PC-3 (cell line): ENCODE measurements at regions not wholly inside any gene's neighbourhood (a gene's known extent, or its start where the extent isn't known, plus 50 kb on each side); places are given as distances from the start of the nearest gene placed in this dataset.

ENCODE experiments used
- ATAC-seq: fragments of 200-7000 bp; cut with Tn5 transposase; 2 replicates; pipeline ENCODE4 v1.9.1; 2020; ENCODE audit warnings: mild to moderate bottlenecking, moderate library complexity
- BruUV-seq: library from RNA; stranded (reverse); fragments of 400-500 nt; replicated peaks from 2 replicates; lab custom pipeline; 2021; lab: Mats Ljungman, UMichigan
- CTCF ChIA-PET: fragments of 300-600 bp; sonication (Branson Sonifier 250); formaldehyde crosslinking; loops from one replicate; lab custom pipeline; 2022; ENCODE audit warnings: antibody characterized with exemption; lab: Charles Lee
- POLR2A ChIA-PET: fragments of 300-600 bp; sonication (Branson Sonifier 250); formaldehyde crosslinking; loops from one replicate; lab custom pipeline; 2022; ENCODE audit warnings: antibody characterized with exemption; ENCODE audit not compliant: unreplicated experiment; lab: Charles Lee
- DNase-seq: peaks from one replicate; pipeline ENCODE4 v3.0.0-alpha.2; 2015
- H2AFZ ChIP-seq: fragments of 300-600 bp; sonication (generic); 2 replicates; pipeline ENCODE4 v1.6.0; 2016; ENCODE audit warnings: antibody characterized with exemption, low read length
- H3F3A ChIP-seq: fragments of 300-600 bp; sonication (generic); one replicate; pipeline ENCODE4 v1.6.0; 2017; ENCODE audit warnings: antibody characterized with exemption, low read length, control low read depth, mild to moderate bottlenecking; ENCODE audit not compliant: unreplicated experiment
- H3K27ac ChIP-seq: fragments of 300-600 bp; sonication (generic); 2 replicates; pipeline ENCODE4 v1.5.1; 2016; ENCODE audit warnings: mild to moderate bottlenecking, low read length
- H3K27me3 ChIP-seq: fragments of 300-600 bp; sonication (generic); 2 replicates; pipeline ENCODE4 v1.6.1; 2016; ENCODE audit warnings: low read length, mixed read lengths
- H3K36me3 ChIP-seq: fragments of 300-600 bp; sonication (generic); 2 replicates; pipeline ENCODE4 v1.6.1; 2016; ENCODE audit warnings: low read depth, mixed run types, low read length, mixed read lengths
- H3K4me1 ChIP-seq: fragments of 300-600 bp; sonication (generic); 2 replicates; pipeline ENCODE4 v1.5.1; 2016; ENCODE audit warnings: low read length; ENCODE audit not compliant: insufficient read depth
- H3K4me2 ChIP-seq: fragments of 300-600 bp; sonication (generic); 2 replicates; pipeline ENCODE4 v1.6.0; 2016; ENCODE audit warnings: low read length
- H3K4me3 ChIP-seq: fragments of 300-600 bp; sonication (generic); 2 replicates; pipeline ENCODE4 v1.5.1; 2016; ENCODE audit warnings: mild to moderate bottlenecking, low read length, mixed read lengths
- H3K79me2 ChIP-seq: fragments of 300-600 bp; sonication (generic); 2 replicates; pipeline ENCODE4 v1.6.1; 2017; ENCODE audit warnings: low read length, mixed read lengths
- H3K9ac ChIP-seq: fragments of 300-600 bp; sonication (generic); 2 replicates; pipeline ENCODE4 v1.6.0; 2016; ENCODE audit warnings: mild to moderate bottlenecking, low read length
- H3K9me2 ChIP-seq: fragments of 300-600 bp; sonication (generic); replicated peaks from 2 replicates; pipeline ENCODE4 v1.6.1; 2016; ENCODE audit warnings: mixed run types, low read length, mixed read lengths
- H3K9me3 ChIP-seq: fragments of 300-600 bp; sonication (generic); 2 replicates; pipeline ENCODE4 v1.6.1; 2016; ENCODE audit warnings: low read length, mixed read lengths
- H4K20me1 ChIP-seq: fragments of 300-600 bp; sonication (generic); 2 replicates; pipeline ENCODE4 v1.6.1; 2016; ENCODE audit warnings: low read length, mixed read lengths
- CTCF ChIP-seq: fragments of 300-600 bp; sonication (generic); conservative IDR thresholded peaks from 2 replicates; pipeline ENCODE4 v1.5.1; 2017; ENCODE audit warnings: antibody characterized with exemption, low read depth, mild to moderate bottlenecking, low read length
- EZH2 ChIP-seq: fragments of 300-600 bp; sonication (generic); IDR thresholded peaks from one replicate; pipeline ENCODE4 v1.6.1; 2017; ENCODE audit warnings: antibody characterized with exemption, mild to moderate bottlenecking, low read length; ENCODE audit not compliant: unreplicated experiment
- EZH2phosphoT487 ChIP-seq: fragments of 300-600 bp; sonication (generic); IDR thresholded peaks from 2 replicates; pipeline ENCODE4 v1.6.1; 2018; ENCODE audit warnings: mild to moderate bottlenecking, antibody characterized with exemption, low read length, borderline replicate concordance
- intact Hi-C: fragments of 100-400 bp; cut with micrococcal nuclease; formaldehyde crosslinking; loops from 2 replicates; pipeline ENCODE4 v1.9.0; 2023

GRCh38 chr2:106614511-106615291 is 127.5 kb downstream of the CD8B2 start:
- ChIA-PET CTCF (no interaction called here), POLR2A (no interaction called here)
- H3K9me3 ChIP-seq: no peaks in the 10 kb centered on the region
- H3F3A ChIP-seq: no peaks in the 10 kb centered on the region
- intact Hi-C loops: no loop called here
- H4K20me1 ChIP-seq: no peaks in the 10 kb centered on the region
- peaks cover 36% of the 10 kb centered on the region for H3K27me3 ChIP-seq
- H3K9ac ChIP-seq: no peak overlapping the region
- no peak overlapping the region for H3K4me3 ChIP-seq
- no peaks in the 10 kb centered on the region for H3K36me3 ChIP-seq
- TF ChIP-seq CTCF (no peak), EZH2phosphoT487 (no peak), EZH2 (no peak)
- no peaks in the 10 kb centered on the region for H3K79me2 ChIP-seq
- DNase-seq: no peak
- no peaks in the 10 kb centered on the region for H3K9me2 ChIP-seq
- ATAC-seq: no peak
- H3K27ac ChIP-seq: no peak overlapping the region
- peaks cover 3% of the 10 kb centered on the region; the same call in 1 of the 2 replicates for H3K4me1 ChIP-seq
- no peak overlapping the region for H2AFZ ChIP-seq
- no TSS peak for BruUV-seq
- no peak overlapping the region for H3K4me2 ChIP-seq

DNA sequence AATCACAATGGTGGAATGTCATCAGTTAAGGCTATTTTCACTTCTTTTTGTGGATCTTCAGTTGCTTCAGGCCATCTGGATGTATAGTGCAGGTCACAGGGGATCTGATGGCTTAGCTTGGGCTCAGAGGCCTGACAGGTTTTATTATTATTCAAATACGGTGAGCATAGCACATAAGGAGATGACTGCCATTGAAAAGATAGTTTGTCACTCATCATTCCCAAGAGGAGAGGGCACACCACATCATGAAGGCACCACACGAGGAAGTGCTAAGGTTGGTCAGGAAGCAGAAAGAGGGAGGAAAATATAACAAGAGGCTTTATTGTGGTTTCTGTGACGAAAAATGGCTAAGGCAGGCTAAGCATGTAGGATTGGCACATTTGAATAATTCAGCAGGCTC is 131.4 kb downstream of the CD8B2 start:
- no peaks in the 10 kb centered on the region for H3K9me3 ChIP-seq
- CTCF ChIA-PET: no interaction called here
- H3K27ac ChIP-seq: no peak overlapping the region
- peaks cover 3% of the 10 kb centered on the region; the same call in 1 of the 2 replicates for H3K4me1 ChIP-seq
- BruUV-seq: no TSS peak
- no peak overlapping the region for H3K9ac ChIP-seq
- H3K79me2 ChIP-seq: no peaks in the 10 kb centered on the region
- no peaks in the 10 kb centered on the region for H3K9me2 ChIP-seq
- no peak overlapping the region for H3K4me3 ChIP-seq
- DNase-seq (no peak), ATAC-seq (no peak)
- TF ChIP-seq CTCF (no peak), EZH2phosphoT487 (no peak), EZH2 (no peak)
- H3K36me3 ChIP-seq: no peaks in the 10 kb centered on the region
- H3K27me3 ChIP-seq: peaks cover 20% of the 10 kb centered on the region
- H3K4me2 ChIP-seq: no peak overlapping the region
- H2AFZ ChIP-seq: no peak overlapping the region
- intact Hi-C loops: no loop called here
- no peaks in the 10 kb centered on the region for H4K20me1 ChIP-seq
- no peaks in the 10 kb centered on the region for H3F3A ChIP-seq
- POLR2A ChIA-PET: no interaction called here

DNA sequence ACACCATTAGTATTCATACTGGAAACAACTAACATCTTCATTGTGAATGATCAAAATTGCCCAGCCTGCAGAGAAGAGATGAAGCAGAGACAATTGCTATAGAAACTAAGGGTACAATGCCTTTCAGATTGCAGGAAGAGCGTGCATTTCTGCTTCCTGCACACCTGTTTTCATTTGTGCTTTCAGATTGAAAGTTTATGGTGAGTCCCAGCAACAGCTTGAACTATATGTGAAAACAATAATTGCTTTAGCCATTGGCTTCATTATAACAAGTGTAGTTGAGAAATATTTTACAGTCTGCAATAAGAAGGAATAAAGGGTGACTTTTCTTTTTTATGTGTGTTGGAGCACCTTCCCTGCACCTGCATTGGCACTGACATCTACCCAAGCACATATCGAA is 136.3 kb downstream of the CD8B2 start:
- ATAC-seq: no peak

More for the DNA sequence above, 136.3 kb downstream of the CD8B2 start:
- intact Hi-C loops: no loop called here
- BruUV-seq: no TSS peak
- no peak for TF ChIP-seq CTCF
- TF ChIP-seq EZH2: no peak
- no peak for TF ChIP-seq EZH2phosphoT487
- CTCF ChIA-PET: no interaction called here
- H3F3A ChIP-seq: no peaks in the 10 kb centered on the region
- H3K79me2 ChIP-seq: no peaks in the 10 kb centered on the region
- POLR2A ChIA-PET: no interaction called here
- H3K4me1 ChIP-seq: no peaks in the 10 kb centered on the region
- H3K9ac ChIP-seq: no peak overlapping the region
- no peaks in the 10 kb centered on the region for H3K27me3 ChIP-seq
- H4K20me1 ChIP-seq: no peaks in the 10 kb centered on the region
- no peaks in the 10 kb centered on the region for H3K9me2 ChIP-seq
- H3K4me3 ChIP-seq: no peak overlapping the region
- no peaks in the 10 kb centered on the region for H3K36me3 ChIP-seq
- no peak overlapping the region for H3K4me2 ChIP-seq
- H2AFZ ChIP-seq: no peak overlapping the region
- no peak overlapping the region for H3K27ac ChIP-seq
- no peak for DNase-seq
- no peaks in the 10 kb centered on the region for H3K9me3 ChIP-seq
